H54 (cell line): ENCODE measurements at regions not wholly inside any gene's neighbourhood (a gene's known extent, or its start where the extent isn't known, plus 50 kb on each side); places are given as distances from the start of the nearest gene placed in this dataset.

Experiments
- DNase-seq: peaks from one replicate; pipeline ENCODE4 v3.0.0; 2011; ENCODE audit warnings: low spot score, mixed read lengths; ENCODE audit not compliant: insufficient read length
- FAIRE-seq: peaks from 3 replicates; lab custom pipeline; 2011; peaks lifted over from hg19 to GRCh38; lab: Jason Lieb, UNC
- POLR2A ChIP-seq: IDR thresholded peaks from 2 replicates; pipeline ENCODE4 v1.6.1; 2011; ENCODE audit warnings: low read depth, mild to moderate bottlenecking, low read length

DNA sequence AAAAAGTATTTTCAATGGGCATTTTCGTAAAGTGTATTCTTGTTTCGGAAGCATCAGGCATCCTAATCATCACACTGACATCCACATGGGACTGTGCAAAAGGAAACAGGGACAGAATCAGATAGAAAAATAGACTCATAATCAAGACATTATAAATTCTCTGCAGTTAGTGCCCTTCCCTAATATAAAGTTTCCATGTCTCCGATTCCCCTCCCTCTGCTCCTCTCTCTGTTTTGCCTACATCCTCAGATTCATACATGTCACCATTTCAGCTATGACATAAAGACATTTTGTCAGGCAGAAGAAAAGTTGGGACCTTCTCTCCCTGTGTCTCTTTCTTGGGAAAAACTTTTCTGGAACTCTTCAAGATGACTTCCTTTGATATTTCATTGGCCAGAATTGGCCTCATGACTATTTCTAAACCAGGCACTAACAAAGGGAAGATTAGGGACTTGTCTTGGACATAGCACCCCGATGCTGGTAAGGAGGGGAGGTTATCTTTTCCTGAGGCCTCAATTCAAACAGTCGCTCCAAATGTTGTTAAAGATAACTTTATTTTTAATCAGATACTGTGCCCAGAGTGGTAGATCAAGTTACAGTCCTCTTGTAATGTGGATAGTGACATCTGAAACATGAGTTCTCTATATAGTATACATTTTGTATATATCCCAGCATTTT is 212.1 kb upstream of the BTG1 start:
- no peak for TF ChIP-seq POLR2A
- no peak for DNase-seq
- FAIRE-seq, result peak; percentile 20

DNA sequence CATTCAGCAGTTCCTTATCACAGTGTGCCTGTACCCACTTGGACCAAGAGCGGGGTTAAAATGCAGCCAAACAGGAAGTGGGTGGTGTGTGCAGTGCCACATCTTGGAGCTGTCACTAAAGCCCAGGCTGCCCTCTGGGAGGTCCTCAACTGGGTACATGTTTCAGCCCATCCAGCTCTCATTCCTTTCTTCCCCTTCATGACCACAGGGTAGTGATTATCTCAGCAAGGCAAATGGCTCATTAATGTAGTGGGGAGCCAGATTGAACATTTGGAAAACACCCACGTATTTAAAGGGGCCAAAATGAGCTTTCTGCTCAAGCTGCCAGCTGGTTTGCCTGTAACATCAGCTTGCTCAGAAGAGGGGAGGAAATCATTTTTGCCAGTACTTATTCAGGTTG is 210.8 kb upstream of the BTG1 start:
- no peak for FAIRE-seq
- DNase-seq, result no peak
- TF ChIP-seq POLR2A, result no peak

DNA sequence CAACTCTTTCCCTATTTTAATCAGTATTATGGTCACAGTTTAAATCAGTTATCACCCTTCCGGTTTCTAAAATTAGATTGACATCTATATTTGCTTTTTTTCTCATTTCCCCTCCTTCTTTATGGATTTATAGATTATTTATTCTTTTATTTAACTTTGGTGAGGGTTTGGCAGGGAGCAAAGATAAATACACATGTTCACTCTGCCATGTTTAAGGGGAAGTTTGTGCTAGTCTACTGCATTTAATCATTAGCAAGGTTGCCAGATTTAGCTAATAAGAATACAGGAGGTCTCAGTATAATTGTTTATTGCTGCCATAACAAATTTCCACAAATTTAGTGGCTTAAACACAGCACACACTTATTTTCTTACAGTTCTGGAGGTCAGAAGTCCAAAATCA is 204.0 kb upstream of the BTG1 start:
- FAIRE-seq, result no peak
- no peak for TF ChIP-seq POLR2A
- no peak for DNase-seq

DNA sequence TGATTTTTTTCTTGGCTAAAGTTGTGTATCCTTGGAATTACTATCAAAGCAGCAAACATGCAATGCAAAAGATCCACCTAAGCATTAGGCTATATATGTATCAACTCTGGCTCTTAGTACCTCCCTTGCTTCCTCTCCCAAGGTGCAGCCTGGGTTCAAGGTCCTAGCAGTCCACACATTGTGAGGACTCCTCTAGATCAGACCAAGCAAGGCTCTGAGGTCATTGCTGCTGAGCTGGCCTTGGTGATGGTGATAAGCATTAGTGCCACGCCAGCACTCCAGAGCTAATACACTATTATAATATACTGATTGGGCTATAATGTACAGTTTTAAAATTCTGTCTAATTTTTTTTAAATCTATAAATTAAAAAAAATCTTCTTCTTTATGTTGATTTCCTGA is 196.9 kb upstream of the BTG1 start:
- no peak for TF ChIP-seq POLR2A
- FAIRE-seq (no peak), DNase-seq (no peak)

DNA sequence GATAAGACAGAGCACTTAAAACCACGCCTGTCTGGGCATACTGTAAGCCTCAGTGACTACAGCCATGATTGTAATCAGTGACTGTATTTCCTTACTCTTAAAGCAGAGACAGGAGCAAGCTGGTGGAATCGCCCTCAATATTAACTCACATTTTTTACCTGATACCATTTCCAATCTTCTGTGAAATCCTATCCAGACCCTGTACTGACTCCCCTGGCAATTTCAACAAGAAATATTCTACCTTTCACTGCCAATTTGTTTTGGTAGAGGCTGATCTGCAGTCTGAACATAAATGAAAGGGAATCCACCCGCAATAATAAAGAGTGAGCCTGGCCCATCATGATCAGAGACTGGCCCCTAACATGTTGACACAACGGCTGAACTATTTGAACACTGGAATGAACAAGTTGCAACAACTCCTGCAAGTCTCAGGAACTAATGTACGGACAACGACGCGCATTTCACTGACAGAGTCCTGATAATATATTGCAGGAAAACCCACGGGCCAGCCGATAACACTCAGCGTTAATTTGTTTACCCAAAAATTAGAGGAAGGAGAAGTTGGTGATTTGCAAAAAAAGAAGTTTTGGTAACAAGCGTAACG is 195.5 kb upstream of the BTG1 start:
- no peak for DNase-seq
- TF ChIP-seq POLR2A, result no peak
- no peak for FAIRE-seq

DNA sequence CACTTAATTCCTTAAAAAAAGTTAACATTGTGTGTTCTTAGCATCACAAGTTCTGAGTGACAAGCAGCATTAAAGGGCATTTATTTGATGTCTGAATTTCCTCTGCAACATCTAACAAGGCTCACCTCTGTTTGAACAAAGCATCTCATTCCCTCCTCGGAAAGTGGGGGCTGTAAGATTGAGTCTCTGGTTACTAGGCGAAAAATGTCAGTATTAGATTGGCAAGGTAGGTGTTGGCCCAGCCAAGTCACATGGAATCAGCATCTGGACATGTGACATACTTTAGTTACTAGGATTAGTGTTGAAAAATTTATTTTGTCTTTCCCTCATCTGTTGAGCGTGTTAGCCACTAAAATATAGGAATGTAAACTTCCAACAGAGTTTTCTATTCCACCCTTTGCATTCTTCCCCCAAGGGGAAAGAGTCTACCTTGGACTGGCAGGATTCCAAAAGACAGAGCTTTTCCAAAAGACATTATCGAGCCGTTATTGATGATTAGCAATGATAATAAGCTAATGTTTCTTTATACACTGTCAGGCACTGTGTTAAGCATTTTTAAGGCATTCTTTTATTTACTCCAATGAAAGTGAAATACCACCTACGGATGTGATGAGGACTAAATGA is 194.9 kb upstream of the BTG1 start:
- no peak for DNase-seq
- TF ChIP-seq POLR2A, result no peak
- no peak for FAIRE-seq

DNA sequence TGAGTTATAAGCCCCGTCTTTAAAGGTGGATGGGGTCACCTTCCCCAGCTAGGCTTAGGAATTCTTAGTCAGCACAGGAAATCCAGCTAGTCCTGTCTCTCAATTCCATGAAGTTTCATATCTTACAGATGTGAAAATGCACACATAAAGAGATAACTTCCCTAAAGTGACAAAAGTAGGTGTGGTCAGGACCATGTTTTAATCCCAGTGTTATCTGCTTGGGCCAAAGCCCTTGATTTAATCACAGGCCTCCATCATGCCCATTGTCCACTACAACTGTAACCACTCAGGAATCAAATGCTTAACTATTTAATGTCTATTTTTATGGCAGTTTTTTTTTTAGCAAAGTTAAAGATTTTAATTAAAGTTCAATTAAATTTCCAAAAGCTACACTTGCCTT is 194.4 kb upstream of the BTG1 start:
- DNase-seq, result no peak
- no peak for FAIRE-seq
- no peak for TF ChIP-seq POLR2A

DNA sequence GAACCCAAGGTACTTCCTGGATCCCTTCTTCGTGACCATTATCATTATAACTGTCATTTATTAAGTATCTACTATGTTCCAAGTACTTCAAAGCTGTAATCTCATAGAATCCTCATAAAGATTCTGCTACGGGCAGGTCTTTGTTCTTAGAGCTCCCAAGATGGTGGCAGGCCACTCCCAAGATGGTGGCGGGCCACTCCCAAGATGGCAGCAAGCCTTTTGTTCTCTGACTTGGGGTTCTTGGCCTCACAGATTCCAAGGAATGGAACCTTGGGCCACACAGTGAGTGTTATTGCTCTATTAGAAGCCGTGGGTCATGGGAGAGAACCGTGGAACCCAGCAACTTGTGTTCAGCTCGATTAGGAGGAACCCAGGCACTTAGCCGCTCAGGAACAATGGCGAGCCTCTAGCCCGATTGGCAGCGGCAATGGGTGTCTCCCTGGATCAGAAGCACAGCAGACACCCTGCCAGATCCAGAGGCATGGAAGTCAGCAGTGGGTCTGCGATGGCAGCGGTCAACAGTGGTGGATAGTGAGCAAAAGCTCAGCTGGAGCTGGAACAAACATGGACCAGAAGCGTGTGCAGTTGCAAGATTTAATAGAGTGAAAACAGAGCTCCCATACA is 193.7 kb upstream of the BTG1 start:
- no peak for TF ChIP-seq POLR2A
- no peak for FAIRE-seq
- DNase-seq, result no peak

DNA sequence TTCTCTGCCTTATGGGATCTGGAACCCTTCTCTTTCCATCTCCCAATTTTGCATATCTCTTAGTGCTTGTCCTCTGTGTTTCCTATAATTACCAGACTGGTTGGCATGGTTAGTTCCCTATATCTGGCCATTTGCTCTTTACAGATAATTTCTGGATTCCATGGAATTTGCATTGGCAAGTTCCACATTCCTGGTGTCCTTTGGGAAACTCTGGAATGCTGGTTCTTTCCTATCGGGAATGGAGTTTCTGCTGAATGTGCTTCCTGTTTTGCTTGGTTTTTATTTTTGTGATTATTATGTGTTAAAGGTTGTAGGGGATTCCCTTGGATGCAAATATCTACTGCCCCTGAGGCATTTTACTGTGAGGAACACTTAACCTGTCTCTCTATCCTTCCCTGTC is 193.0 kb upstream of the BTG1 start:
- no peak for TF ChIP-seq POLR2A
- DNase-seq, result no peak
- FAIRE-seq, result no peak

DNA sequence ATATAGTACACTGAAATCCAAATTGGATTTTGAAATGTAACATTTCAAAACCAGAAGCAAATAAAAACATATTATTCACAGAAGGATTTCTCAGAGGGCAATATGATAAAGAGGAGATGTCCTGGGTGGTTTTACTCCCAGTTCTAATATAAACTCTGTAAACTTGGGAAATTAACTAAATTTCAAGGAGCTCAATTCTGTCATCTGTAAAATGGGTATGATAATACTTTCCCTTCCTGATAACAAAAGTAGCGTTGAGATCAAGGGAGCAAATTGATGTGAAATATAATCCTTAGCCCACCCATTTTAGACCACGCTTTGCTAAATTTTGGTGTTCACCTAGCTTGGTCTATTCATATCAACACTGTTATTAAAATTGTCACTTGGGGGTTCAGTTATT is 192.5 kb upstream of the BTG1 start:
- no peak for TF ChIP-seq POLR2A
- FAIRE-seq (no peak), DNase-seq (no peak)

DNA sequence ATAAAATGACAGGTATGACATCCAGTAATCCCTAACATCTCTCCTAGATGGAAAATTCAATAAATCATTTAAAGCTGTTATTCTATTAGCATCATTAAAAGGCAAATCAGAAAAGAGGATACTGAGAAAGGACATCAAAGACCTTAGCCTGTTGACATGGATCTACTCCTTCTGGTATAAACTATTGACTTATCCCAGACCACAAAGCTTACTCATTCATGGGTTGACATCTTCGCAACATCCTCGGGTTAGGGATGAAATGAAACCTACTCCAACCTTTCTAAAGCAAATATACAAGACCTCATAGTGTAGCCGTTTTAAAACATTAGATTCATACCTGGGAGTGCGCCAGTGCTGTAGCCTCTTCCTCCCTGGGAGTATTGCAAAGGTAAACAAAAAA is 191.5 kb upstream of the BTG1 start:
- FAIRE-seq (no peak), DNase-seq (no peak)
- no peak for TF ChIP-seq POLR2A

DNA sequence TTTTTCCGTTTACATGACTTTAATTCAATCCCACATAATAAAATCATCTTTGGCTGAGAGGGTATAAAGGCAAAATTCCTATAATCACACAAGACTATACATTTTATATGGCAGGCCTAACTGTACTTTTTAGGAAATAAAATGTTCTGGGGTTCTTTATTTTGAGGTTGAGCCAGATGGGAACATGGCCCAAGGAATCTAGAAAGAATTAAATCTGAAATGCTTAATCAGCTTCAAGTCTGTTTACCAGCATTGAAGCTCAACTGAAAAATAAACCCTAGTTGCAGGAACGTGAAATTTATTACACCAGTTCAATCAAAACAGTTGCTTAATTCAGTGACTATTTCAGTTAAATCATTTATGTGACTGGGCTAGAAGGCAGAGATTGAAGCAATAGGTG is 191.0 kb upstream of the BTG1 start:
- no peak for TF ChIP-seq POLR2A
- DNase-seq (no peak), FAIRE-seq (no peak)

DNA sequence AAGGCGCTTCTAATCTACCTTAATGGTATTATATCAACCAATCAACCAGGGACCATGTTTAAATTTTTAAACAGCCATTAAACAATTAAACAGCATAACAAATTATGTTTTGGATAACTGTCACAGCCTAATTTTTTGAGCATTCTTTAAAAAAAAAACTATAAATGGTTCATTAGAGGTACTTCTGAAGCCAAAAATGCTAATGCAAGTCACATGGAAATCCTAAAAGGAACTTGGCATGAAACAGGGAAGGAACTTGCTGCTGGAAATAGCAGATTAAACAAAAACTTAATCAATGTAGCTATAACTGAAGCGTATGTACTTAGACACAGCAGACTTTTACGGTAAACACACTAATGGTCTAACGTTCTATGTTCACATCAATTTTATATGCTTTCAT is 190.2 kb upstream of the BTG1 start:
- FAIRE-seq (no peak), DNase-seq (no peak)
- no peak for TF ChIP-seq POLR2A

DNA sequence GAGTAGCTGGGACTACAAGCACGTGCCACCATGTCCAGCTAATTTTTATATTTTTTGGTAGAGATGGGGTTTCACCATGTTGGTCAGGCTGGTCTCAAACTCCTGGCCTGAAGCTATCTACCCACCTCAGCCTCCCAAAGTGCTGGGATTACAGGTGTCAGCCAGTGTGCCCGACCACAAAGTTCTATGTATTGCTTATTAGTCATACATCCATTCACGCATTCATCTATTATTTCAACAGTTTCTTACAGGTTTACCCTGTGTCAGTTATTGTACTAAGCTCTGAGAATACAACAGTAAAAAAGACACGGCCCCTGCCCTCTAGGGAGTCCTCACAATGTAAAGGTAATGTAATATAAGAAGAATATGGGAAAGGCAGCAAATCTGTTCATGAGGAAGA is 188.9 kb upstream of the BTG1 start:
- no peak for TF ChIP-seq POLR2A
- DNase-seq, result no peak
- FAIRE-seq, result no peak

DNA sequence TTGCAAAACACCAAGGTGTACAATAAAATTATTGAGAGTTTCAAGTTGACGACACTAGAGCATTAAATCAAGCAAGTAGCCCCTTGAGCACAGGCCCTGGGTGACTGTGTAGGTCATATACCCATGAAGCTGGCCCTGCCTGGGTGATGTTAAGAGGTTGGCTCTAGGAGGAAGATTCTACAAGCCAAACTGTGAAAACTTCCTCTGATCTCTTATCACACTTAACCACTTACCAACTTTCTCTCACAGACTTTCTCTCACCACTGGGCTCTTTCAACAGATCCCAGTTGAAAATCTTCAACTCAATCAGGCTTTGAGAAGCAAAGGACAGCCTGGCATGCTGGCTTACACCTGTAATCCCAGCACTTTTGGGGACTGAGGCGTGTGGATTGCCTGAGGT is 186.9 kb upstream of the BTG1 start:
- TF ChIP-seq POLR2A, result no peak
- FAIRE-seq, result no peak

DNA sequence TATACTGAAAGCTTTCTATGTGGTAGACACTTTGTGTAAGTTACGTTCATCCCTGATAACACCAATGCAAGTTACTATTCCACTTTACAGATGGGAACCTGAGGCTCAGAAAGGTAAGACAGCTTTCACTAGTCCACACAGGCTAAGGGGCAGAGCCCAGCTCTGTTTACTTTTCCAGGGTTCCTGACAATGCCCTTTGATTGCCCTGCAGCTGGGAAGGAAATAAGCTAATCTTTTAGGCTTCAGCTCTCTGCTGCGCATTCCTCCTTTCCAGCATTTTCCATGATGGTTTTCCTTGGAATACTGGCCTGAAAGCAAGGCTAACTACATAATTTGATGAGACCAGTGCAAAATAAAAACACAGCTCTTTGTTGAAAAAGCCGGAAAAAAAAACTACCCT is 185.7 kb upstream of the BTG1 start:
- DNase-seq (no peak), FAIRE-seq (no peak)
- no peak for TF ChIP-seq POLR2A

More for the DNA sequence above, 186.9 kb upstream of the BTG1 start:
- DNase-seq, result no peak
